ENCODE measurements at regions not wholly inside any gene's neighbourhood (a gene's known extent, or its start where the extent isn't known, plus 50 kb on each side); places are given as distances from the start of the nearest gene placed in this dataset.

DNA sequence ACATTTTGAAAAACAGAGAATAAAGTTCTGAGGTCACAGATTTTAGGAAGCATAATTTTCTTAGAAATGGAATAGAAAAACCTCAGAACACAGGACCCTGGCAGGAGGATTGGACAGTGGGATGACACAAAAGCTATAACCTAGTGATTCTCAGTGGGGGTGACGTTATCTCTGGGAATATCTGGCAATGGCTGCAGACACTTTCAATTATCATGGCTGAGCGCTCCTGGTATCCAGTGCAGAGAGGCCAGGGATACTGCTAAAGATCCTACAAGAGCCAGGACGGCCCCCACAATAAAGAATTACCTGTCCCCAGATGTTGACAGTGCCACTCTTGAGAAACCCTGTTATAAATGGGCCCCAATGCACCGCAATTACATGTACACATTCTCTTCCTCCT lies 117.2 kb upstream of the SPRED2 start:
- WGBS, 2 donors, result 73 to 86% methylated on average over 4 of the region's 4 CpGs
- intact Hi-C loops (cut with DNase I), result loop anchor here (5.0 to 10.0 kb wide), 2 partner anchors 95 to 282 kb away; no protein-coding TSS in a partner anchor
- no peak for DNase-seq
- TF ChIP-seq POLR2A (IDR thresholded peaks at IDR 0.05), result no peak
- TF ChIP-seq, protein P1, sequence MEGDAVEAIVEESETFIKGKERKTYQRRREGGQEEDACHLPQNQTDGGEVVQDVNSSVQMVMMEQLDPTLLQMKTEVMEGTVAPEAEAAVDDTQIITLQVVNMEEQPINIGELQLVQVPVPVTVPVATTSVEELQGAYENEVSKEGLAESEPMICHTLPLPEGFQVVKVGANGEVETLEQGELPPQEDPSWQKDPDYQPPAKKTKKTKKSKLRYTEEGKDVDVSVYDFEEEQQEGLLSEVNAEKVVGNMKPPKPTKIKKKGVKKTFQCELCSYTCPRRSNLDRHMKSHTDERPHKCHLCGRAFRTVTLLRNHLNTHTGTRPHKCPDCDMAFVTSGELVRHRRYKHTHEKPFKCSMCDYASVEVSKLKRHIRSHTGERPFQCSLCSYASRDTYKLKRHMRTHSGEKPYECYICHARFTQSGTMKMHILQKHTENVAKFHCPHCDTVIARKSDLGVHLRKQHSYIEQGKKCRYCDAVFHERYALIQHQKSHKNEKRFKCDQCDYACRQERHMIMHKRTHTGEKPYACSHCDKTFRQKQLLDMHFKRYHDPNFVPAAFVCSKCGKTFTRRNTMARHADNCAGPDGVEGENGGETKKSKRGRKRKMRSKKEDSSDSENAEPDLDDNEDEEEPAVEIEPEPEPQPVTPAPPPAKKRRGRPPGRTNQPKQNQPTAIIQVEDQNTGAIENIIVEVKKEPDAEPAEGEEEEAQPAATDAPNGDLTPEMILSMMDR (IDR thresholded peaks at IDR 0.05), result no peak
- Histone ChIP-seq H3K27me3 (no peaks in the 10 kb centered on the region), H3K36me3 (replicated peaks in 1 of 2; ENCODE audit: insufficient read depth in 1 of 2, low read depth in 2 of 2) (no peaks in the 10 kb centered on the region), H3K9me3 (no peaks in the 10 kb centered on the region), H3K4me3 (no peak overlapping the region), H3K4me1 (no peaks in the 10 kb centered on the region), H3K27ac (no peak overlapping the region)
- no peak for ATAC-seq

DNA sequence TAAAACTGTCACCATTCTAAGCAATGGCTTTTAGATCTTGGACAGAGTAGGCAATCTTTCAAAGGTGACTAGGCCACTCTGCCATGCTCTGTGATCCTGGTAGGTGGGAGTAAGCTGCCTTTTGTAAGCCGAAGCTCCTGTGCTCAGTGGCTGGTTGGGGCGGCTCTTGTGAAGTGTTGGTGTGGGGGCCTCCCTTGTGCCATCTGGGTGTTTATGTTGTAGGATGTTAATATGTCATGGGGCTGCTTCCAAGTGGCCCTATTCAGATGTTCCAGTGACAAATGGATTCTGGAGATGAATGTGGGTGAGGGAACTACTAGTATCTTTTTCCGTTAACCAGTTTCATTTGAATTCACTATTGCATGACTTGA lies 116.8 kb upstream of the SPRED2 start:
- Histone ChIP-seq H3K27ac (no peak overlapping the region), H3K4me1 (no peaks in the 10 kb centered on the region), H3K4me3 (no peak overlapping the region), H3K27me3 (no peaks in the 10 kb centered on the region), H3K36me3 (replicated peaks in 1 of 2; ENCODE audit: insufficient read depth in 1 of 2, low read depth in 2 of 2) (no peaks in the 10 kb centered on the region), H3K9me3 (no peaks in the 10 kb centered on the region)
- ATAC-seq (no peak), DNase-seq (no peak)
- no peak for TF ChIP-seq POLR2A (IDR thresholded peaks at IDR 0.05)
- TF ChIP-seq, protein P1 (IDR thresholded peaks at IDR 0.05), result no peak
- 93 to 94% methylated on average over 3 of the region's 3 CpGs for WGBS, 2 donors
- intact Hi-C loops (cut with DNase I), result loop anchor here (10.0 kb wide), 1 partner anchor 94 kb away; no protein-coding TSS in a partner anchor

DNA sequence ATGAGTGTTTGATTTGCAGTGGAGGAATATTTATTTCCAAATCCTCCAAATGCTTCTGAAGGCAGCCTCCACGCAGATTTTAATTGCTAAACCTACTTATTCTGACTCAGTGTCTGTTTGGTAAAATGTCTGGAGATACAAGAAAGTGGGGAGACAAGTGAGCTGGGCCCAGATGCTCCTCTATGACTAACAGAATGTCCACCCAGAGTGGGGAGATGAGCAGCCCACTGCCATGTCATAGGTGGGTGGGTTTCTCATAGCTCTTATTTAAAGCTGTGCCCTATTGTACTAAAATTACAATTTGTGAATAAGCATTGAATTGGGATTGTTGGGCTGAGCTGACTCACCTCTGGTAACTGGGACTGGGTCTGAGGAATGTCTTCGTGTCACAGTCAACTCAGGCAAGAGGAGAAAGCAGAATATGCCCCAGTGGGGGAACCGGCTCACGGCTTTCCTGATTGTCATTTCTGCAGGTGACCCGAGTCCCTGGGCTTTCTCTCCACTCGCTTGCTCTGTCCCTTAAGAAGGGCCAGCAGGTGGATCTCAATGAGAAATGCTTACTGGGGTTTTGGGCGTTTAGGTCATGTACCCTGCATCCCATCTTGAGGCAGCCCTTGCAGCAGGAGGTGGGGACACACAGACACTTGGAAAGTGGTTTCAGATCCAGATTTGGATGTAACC lies 116.3 kb upstream of the SPRED2 start:
- no peaks in the 10 kb centered on the region for H3K4me1 ChIP-seq
- H3K36me3 ChIP-seq (replicated peaks in 1 of 2; ENCODE audit: insufficient read depth in 1 of 2, low read depth in 2 of 2), result no peaks in the 10 kb centered on the region
- no peaks in the 10 kb centered on the region for H3K9me3 ChIP-seq
- no peak overlapping the region for H3K27ac ChIP-seq
- H3K4me3 ChIP-seq, result no peak overlapping the region
- WGBS, 2 donors, result 78% methylated on average over 2 to 7 of the region's 7 CpGs
- intact Hi-C loops (cut with DNase I), result loop anchor here (10.0 kb wide), 1 partner anchor 94 kb away; no protein-coding TSS in a partner anchor
- H3K27me3 ChIP-seq, result no peaks in the 10 kb centered on the region
- ATAC-seq (no peak), DNase-seq (no peak)
- TF ChIP-seq, protein P1 (IDR thresholded peaks at IDR 0.05), result no peak
- TF ChIP-seq POLR2A (IDR thresholded peaks at IDR 0.05), result no peak

DNA sequence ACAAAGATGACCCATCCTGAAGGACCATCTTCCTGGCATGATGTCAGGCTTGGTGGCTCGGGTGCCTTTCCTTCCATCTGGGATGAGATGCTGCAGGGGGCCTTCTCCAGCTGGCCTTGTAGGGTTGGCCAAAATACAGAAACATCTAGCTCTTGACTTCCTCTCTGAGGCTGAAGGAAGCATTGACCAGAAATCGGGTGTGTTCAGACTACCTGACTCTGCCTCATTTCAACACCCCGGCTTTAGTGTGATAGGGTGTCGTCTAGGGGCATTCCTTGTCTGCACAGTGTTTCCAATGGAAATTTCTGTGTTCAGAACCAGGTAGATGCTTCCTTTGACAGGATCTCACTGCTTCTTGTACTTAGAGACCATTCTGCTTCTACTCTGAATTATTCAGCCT lies 115.7 kb upstream of the SPRED2 start:
- intact Hi-C loops (cut with DNase I), result loop anchor here (10.0 kb wide), 1 partner anchor 93 kb away; no protein-coding TSS in a partner anchor
- TF ChIP-seq POLR2A (IDR thresholded peaks at IDR 0.05), result no peak
- TF ChIP-seq, protein P1 (IDR thresholded peaks at IDR 0.05), result no peak
- no peak for DNase-seq
- H3K27ac ChIP-seq, result no peak overlapping the region
- H3K4me3 ChIP-seq, result no peak overlapping the region
- ATAC-seq, result no peak
- H3K27me3 ChIP-seq, result no peaks in the 10 kb centered on the region
- no peaks in the 10 kb centered on the region for H3K9me3 ChIP-seq
- WGBS, 2 donors, result 83 to 92% methylated on average over 4 of the region's 4 CpGs
- no peaks in the 10 kb centered on the region for H3K36me3 ChIP-seq (replicated peaks in 1 of 2; ENCODE audit: insufficient read depth in 1 of 2, low read depth in 2 of 2)
- no peaks in the 10 kb centered on the region for H3K4me1 ChIP-seq
